D721Med (cell line): ENCODE measurements at regions not wholly inside any gene's neighbourhood (a gene's known extent, or its start where the extent isn't known, plus 50 kb on each side); places are given as distances from the start of the nearest gene placed in this dataset.
"Not testable (repeated sequence)": the region's sequence is repeated elsewhere in the genome, so short reads cannot be mapped to it uniquely, and the experiment has no call there.

Source experiments
- DNase-seq: peaks from one replicate; pipeline ENCODE4 v3.0.0; 2011; ENCODE audit warnings: low spot score; ENCODE audit not compliant: insufficient read length
- FAIRE-seq: peaks from 2 replicates; lab custom pipeline; 2011; peaks lifted over from hg19 to GRCh38; lab: Jason Lieb, UNC
- TF ChIP-seq, protein P1 (sequence below): IDR thresholded peaks from 2 replicates; pipeline ENCODE4 v1.5.1; 2012; ENCODE audit warnings: mild to moderate bottlenecking, control low read depth; ENCODE audit not compliant: insufficient read depth; ENCODE audit errors: missing control alignments

DNA sequence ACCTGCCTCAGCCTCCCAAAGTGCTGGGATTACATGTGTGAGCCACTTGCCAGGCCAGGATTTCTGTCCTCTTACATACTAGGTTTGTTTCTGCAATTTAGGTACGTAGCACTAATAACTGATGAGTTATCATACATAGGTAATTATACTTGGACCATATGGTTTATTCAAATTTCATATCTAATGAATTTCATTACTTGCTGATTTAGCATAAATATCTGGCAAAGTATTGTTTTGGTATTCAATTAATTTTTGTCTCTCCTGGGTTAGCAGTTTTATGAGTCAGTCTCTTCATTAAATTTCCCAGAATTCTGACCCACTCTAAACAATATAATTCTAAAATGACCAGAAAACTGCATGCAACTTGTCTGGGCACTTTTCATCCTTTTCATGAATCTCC, 2146.5 kb downstream of the TP53TG3F start:
- TF ChIP-seq, protein P1, sequence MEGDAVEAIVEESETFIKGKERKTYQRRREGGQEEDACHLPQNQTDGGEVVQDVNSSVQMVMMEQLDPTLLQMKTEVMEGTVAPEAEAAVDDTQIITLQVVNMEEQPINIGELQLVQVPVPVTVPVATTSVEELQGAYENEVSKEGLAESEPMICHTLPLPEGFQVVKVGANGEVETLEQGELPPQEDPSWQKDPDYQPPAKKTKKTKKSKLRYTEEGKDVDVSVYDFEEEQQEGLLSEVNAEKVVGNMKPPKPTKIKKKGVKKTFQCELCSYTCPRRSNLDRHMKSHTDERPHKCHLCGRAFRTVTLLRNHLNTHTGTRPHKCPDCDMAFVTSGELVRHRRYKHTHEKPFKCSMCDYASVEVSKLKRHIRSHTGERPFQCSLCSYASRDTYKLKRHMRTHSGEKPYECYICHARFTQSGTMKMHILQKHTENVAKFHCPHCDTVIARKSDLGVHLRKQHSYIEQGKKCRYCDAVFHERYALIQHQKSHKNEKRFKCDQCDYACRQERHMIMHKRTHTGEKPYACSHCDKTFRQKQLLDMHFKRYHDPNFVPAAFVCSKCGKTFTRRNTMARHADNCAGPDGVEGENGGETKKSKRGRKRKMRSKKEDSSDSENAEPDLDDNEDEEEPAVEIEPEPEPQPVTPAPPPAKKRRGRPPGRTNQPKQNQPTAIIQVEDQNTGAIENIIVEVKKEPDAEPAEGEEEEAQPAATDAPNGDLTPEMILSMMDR, result no peak
- FAIRE-seq (no peak), DNase-seq (no peak)

DNA sequence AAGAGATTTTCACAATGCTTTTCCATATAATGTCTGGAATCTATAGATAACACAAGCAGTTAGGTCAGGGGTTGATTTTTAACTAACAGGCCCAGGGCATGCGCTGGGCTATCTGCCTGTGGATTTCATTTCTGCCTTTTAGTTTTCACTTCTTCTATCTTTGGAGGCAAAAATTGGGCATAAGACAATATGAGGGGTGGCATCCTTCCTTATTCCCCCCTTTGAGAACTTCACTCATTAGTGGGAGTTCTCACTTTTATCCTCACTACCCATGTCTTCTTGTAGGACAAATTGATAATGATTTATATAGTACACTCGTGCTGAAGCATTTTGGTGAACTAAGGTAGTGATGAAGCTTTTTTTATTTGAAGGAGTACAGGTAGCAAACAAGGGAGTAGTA, 2155.5 kb downstream of the TP53TG3F start:
- FAIRE-seq, DNase-seq: not testable (repeated sequence)

DNA sequence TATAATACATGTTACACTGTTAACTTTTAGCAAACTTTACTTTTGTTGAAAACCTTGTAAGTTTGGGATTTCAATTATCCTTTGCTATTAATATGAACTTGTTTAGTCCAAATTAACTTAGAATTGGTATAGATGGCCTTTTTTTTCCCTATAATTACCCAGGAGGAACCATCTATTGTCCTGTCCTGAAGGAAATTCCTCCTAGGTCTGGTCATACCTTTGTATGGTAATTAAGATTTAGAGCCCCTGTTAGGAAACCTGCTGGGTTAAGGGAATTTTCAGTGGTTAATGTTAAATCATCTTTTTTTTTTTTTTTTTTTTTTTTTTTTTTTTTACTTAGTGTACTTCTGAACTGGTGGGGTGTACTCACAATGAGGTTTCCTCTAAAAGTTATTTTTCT, 2159.8 kb downstream of the TP53TG3F start:
- DNase-seq, FAIRE-seq: not testable (repeated sequence)

DNA sequence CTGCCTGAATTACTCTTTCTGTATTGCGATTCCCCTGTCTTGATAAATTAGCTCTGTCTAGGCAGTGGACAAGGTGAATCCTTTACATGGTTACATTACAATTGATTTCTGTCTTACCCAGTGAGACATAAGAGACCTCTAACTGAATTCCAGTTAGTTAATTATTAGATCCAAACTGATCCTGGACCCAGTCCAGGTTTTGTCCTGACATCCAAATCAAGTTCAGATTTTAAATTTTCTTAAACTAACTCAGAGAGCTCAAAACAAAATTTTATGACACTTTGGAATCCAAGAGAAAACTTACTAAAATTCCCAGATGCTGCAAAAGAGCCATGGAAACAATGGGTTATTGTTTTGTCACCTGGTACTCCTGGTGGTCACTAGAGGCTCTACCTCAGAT, 2166.6 kb downstream of the TP53TG3F start:
- no peak for DNase-seq
- no peak for FAIRE-seq
- TF ChIP-seq, protein P1, result no peak

GRCh38 chr16:35628976-35629375, 2169.6 kb downstream of the TP53TG3F start:
- no peak for FAIRE-seq
- TF ChIP-seq, protein P1, result no peak
- no peak for DNase-seq

DNA sequence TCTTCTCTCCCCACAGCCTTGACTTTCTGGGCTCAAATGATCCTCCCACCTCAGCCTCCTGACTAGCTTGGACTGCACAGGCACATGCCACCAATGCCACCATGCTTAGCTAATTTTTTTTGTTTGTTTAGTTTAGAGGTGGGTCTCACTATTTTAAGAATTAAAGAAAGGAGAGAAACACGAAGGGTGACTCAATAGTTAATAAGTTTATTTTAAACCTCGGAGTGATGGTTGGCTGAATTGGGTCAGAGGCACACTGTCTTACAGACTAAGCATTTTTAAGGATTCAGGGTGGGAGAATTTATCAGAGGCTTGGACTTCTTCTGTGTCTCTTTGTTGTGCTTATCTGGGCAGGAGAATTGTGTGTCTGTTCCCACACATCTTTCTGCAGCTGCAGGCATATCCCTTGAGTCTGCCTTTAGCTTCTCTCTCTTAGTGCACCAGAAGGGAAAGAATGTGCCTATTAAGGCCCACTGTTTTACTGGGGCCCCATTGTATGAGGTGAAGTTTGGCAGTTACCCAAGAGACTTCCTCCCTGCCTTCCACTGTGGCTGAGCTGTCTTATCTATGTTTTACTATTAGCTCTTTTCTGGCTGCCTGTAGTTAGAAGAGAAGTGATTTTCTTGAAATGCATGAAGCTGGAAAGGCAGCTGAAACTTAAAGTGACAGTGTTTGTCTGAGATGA, 2172.0 kb downstream of the TP53TG3F start:
- no peak for FAIRE-seq
- TF ChIP-seq, protein P1, result no peak
- no peak for DNase-seq

- TF ChIP-seq, protein P1, result no peak
- DNase-seq (no peak), FAIRE-seq (no peak)
Observed at GRCh38 chr16:35636480-35637230, 2177.2 kb downstream of the TP53TG3F start.

- no peak for FAIRE-seq
Observed at GRCh38 chr16:35637683-35638082, 2178.3 kb downstream of the TP53TG3F start.

More at GRCh38 chr16:35637683-35638082, 2178.3 kb downstream of the TP53TG3F start:
- TF ChIP-seq, protein P1, result no peak
- DNase-seq, result no peak
